ENCODE measurements at regions not wholly inside any gene's neighbourhood (a gene's known extent, or its start where the extent isn't known, plus 50 kb on each side); places are given as distances from the start of the nearest gene placed in this dataset.
A peak's percentile ranks its signal among the peaks of the same experiment; 100 is the strongest.

GRCh38 chr13:40317980-40318327 lies 348.5 kb downstream of the FOXO1 start:
- DNase-seq (no peak), ATAC-seq (no peak)
- intact Hi-C loops (cut with micrococcal nuclease): no loop called here

DNA sequence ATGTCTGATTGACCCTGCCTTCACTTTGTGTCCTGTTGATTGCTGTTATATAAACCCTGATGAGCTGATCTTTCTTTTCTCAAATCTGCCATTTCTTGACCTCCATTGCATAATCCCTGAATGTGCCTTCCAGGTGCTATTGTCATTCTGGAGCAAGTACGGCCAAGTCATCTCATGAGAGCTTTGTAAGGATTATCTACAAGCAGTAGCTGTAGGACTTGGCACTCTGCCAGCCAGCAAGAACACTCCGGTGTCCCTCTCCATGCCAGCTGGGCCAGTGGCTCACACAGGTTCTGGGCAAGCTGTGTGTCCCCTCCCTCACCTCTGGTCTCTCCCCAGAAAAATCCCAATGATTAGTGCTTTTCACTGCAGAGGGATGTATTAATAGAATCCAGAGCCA lies 348.1 kb downstream of the FOXO1 start:
- ATAC-seq (peak; percentile 80), DNase-seq (peak; percentile 76)
- intact Hi-C loops (cut with micrococcal nuclease): no loop called here

DNA sequence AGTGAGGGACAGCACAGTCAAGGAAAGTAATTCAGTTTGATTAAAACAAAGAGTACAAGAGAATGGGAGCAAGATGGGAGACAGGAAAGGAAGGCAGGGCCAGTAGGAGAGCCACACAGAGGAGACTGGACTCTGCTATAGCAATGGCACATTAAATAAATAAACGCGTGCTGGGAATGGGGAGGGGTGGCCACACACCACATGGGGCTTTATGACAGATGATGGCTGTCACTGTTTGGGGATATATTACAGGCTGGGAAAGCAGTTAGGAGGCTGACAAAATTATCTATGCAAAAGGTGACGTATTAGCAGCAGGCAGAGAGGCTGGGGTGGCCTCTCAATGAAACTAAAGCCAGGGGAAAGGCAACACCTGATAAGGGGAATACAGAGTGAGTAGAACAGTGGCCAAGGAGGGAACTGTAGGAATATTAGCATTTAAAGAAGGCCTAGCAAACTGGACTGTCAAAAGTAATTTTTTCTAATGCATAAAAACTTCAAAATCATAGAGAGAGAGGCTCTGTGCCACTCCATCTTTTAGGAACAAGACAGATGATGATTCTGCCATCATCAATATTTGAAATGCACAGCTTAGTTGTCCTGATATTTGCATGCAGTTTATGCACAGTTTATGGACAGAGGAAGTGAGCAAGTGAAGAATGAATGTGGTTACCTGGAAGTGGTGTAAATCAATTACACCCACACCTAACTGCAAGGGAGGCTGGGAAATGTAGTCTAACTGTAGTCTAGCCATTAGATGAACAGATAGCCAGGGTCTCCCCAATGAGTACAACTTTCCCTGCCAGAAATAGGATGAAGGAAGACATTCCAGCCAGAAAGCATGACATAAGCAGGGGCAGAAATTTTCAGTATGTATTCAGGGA lies 346.5 kb downstream of the FOXO1 start:
- intact Hi-C loops (cut with micrococcal nuclease): no loop called here
- ATAC-seq: no peak
- no peak for DNase-seq

DNA sequence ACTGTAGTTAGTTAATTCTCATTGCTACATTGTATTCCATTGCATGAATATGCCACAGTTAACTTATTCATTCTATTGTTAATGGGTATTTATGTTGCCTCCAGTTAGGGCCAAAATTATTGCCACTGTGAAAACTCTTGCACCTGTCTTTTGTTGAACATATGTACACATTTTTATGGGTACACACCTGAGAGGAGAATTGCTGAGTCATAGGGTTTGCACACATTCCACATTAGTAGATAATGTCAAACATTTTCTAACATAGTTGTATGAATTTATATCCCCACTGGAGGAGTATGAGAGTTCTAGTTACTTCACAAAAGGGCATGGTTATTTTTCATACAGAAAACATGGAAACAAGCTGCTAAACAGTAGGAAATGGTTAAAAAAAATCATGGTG lies 338.4 kb downstream of the FOXO1 start:
- intact Hi-C loops (cut with micrococcal nuclease): no loop called here
- no peak for ATAC-seq
- no peak for DNase-seq

- intact Hi-C loops (cut with micrococcal nuclease): no loop called here
- DNase-seq (no peak), ATAC-seq (no peak)
These were observed 336.5 kb downstream of the FOXO1 start for GRCh38 chr13:40329781-40330485.

DNA sequence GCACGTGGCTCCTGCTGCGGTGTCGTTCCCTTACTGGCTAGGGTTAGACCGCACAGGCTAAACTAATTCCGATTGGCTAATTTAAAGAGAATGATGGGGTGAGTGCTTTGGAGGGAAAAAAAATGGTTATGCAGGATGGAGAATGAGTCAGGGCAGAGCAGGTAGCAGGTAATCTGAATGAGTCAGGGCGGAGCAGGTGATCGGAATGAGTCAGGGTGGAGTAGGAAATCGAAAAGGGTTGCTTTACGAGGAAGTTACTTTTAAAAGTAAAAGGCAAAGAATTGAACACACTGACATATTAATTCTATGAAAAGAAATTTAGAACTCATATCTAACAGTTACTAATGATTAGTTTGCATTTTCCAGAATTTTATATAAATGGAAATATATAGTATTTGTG lies 335.5 kb downstream of the FOXO1 start:
- intact Hi-C loops (cut with micrococcal nuclease): no loop called here
- ATAC-seq (no peak), DNase-seq (no peak)

GRCh38 chr13:40331802-40332201 lies 334.6 kb downstream of the FOXO1 start:
- DNase-seq: no peak
- intact Hi-C loops (cut with micrococcal nuclease): no loop called here
- no peak for ATAC-seq

GRCh38 chr13:40333226-40333625 lies 333.2 kb downstream of the FOXO1 start:
- ATAC-seq (peak; percentile 81), DNase-seq (peak; percentile 38)
- intact Hi-C loops (cut with micrococcal nuclease): no loop called here

- ATAC-seq (no peak), DNase-seq (no peak)
- intact Hi-C loops (cut with micrococcal nuclease): no loop called here
These were observed 332.4 kb downstream of the FOXO1 start for GRCh38 chr13:40334031-40334430.

- DNase-seq: no peak
- no peak for ATAC-seq
- intact Hi-C loops (cut with micrococcal nuclease): no loop called here
These were observed 331.8 kb downstream of the FOXO1 start for GRCh38 chr13:40334616-40335015.

DNA sequence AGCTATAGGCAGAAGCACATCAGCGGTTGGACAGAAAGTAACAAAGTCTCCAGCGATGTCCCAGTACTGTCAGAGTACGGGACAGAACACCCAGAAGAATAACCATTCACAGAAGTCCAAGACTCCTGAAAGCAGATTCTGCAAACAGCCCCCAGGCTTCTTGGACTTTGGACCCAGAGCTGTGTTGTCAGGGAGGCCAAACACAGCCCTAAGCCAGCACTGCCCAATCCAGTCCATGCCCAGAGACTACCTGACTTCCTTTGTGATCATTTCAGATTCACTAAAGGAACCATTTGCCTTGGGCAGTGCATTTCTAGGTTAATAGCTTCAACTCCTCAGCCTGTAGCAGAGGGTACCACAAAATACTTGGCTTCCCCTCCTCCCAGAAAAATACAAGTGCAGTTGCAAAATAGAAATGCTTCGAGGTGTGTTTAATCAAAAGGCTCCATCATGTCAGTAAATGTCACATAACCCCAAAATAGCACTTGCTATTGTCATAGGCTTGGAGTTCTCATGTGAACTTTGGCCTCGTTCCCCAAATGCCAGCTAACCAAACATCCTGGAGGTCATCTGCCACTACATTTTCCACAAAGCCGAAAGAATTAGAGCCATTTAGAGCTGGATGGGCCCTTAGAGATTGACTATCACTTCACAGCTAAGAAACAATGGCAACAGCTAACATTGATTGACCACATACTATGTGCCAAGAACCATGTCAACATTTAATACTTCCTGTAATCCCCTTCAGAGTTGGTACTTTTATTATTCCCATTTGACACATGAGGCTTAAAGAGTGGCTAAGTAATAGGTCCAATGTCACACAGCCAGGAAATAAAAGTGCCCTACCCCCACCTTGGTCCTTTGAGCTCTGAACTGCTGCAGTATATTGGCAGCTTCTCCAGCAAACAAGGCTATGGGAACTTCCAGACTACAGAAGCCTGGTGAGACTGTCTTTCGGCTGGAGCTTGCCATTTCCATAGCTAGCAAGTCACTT lies 329.9 kb downstream of the FOXO1 start:
- no peak for DNase-seq
- intact Hi-C loops (cut with micrococcal nuclease): no loop called here
- ATAC-seq: peak; percentile 37

- ATAC-seq: no peak
- DNase-seq: no peak
- intact Hi-C loops (cut with micrococcal nuclease): no loop called here
These were observed 328.8 kb downstream of the FOXO1 start for GRCh38 chr13:40337651-40338050.

GRCh38 chr13:40338217-40338616 lies 328.2 kb downstream of the FOXO1 start:
- DNase-seq (no peak), ATAC-seq (no peak)
- intact Hi-C loops (cut with micrococcal nuclease): no loop called here

DNA sequence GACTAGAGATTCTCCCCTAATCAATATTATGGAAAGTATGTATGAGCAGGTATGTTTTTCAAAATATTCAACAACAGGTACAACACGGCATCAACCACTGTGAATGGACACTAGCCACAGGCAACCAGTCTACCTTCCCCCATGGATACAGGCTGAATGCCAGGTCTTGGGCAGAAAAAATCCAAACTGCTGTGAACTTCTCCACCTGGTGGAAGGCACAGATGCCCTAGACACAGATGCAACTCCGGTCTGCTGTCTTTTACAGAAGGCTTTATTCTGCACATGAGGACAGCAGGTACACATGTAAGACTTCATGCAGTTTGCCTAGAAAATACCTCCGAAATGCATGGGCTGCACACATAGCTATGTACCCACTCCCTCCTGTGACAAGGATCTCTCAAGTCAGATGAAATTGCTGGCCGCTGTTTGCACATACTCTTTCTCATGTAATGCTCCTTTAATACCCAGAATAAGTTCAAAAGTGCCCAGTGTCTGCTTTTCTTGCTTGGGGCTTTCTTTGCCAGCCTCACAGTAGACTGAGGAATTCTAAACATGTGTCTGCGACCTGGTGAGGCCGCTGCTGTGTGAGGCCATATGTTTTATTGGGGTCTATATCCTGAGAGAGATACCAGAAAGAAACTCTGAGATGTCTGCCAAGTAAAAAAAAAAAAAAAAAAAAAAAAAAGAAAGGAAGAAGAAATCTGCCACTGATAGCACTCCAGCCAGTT lies 325.9 kb downstream of the FOXO1 start:
- intact Hi-C loops (cut with micrococcal nuclease): no loop called here
- DNase-seq (no peak), ATAC-seq (no peak)

GRCh38 chr13:40341096-40341471 lies 325.4 kb downstream of the FOXO1 start:
- DNase-seq (no peak), ATAC-seq (no peak)
- intact Hi-C loops (cut with micrococcal nuclease): no loop called here

- ATAC-seq: no peak
- intact Hi-C loops (cut with micrococcal nuclease): no loop called here
- no peak for DNase-seq
These were observed 324.9 kb downstream of the FOXO1 start for GRCh38 chr13:40341501-40341900.

- intact Hi-C loops (cut with micrococcal nuclease): no loop called here
- ATAC-seq (no peak), DNase-seq (no peak)
These were observed 324.0 kb downstream of the FOXO1 start for GRCh38 chr13:40342461-40342860.

DNA sequence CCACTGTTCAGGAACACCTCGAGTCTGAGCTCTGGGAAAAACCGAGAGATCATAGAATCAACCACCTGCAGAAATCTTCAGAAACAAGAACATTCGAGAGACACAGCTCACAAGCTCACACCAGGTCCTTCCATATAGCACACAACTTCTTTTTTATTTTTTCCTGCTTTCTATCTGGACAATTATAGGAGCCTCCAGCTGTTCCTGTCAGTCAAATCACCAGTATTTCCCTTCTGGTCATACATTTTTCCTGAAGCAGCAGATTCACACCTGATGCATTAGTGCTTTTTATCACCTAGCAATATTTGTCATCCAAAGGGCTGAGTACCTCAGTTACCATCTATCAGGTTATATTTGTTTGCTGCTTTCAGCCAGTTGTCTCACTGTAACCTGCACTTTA lies 323.5 kb downstream of the FOXO1 start:
- intact Hi-C loops (cut with micrococcal nuclease): no loop called here
- DNase-seq: no peak
- ATAC-seq: no peak
